ENCODE measurements at regions not wholly inside any gene's neighbourhood (a gene's known extent, or its start where the extent isn't known, plus 50 kb on each side); places are given as distances from the start of the nearest gene placed in this dataset.

DNA sequence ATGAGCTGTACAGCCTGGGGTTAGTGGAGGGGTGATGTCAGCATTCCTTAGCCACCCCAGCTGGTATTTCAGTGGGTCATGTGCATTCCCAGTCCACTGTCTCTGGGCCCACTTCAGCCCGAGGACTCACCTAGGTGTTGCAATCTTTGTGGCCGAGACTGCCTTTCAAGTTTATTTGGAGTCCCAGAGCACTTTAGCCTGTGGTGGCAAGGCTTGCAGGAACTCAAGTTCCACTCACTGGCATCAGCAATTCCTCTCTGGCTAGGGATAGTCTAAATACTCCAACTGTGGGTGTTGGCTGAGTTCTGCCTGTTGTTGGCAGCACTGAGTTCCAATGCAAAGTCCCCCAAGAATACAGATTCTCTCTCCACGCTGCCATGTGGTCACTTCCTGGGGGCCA, 191.6 kb upstream of the PGR start:
- no peak for TF ChIP-seq EZH2phosphoT487 (IDR thresholded peaks at IDR 0.05; ENCODE audit: low read depth)
- TF ChIP-seq, protein P1, sequence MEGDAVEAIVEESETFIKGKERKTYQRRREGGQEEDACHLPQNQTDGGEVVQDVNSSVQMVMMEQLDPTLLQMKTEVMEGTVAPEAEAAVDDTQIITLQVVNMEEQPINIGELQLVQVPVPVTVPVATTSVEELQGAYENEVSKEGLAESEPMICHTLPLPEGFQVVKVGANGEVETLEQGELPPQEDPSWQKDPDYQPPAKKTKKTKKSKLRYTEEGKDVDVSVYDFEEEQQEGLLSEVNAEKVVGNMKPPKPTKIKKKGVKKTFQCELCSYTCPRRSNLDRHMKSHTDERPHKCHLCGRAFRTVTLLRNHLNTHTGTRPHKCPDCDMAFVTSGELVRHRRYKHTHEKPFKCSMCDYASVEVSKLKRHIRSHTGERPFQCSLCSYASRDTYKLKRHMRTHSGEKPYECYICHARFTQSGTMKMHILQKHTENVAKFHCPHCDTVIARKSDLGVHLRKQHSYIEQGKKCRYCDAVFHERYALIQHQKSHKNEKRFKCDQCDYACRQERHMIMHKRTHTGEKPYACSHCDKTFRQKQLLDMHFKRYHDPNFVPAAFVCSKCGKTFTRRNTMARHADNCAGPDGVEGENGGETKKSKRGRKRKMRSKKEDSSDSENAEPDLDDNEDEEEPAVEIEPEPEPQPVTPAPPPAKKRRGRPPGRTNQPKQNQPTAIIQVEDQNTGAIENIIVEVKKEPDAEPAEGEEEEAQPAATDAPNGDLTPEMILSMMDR (IDR thresholded peaks at IDR 0.05; ENCODE audit: low read depth, low read length) = no peak
- H3K4me2 ChIP-seq (ENCODE audit: low read length) = no peak overlapping the region
- H3K9me3 ChIP-seq (ENCODE audit: insufficient read depth, low read length) = no peaks in the 10 kb centered on the region
- H3K36me3 ChIP-seq (replicated peaks; ENCODE audit: low read depth, low read length) = no peaks in the 10 kb centered on the region
- no peaks in the 10 kb centered on the region for H3K79me2 ChIP-seq (ENCODE audit: low read length)
- no peaks in the 10 kb centered on the region for H3K27me3 ChIP-seq (ENCODE audit: low read depth, low read length)
- no peaks in the 10 kb centered on the region for H3K4me1 ChIP-seq (ENCODE audit: low read length)
- no peak overlapping the region for H2AFZ ChIP-seq (ENCODE audit: low read depth, low read length)
- no peaks in the 10 kb centered on the region for H4K20me1 ChIP-seq (ENCODE audit: insufficient read depth, low read length)
- H3K4me3 ChIP-seq (ENCODE audit: low read length) = no peak overlapping the region
- H3K9ac ChIP-seq (ENCODE audit: low read length) = no peak overlapping the region
- no peak overlapping the region for H3K27ac ChIP-seq (ENCODE audit: low read length)

DNA sequence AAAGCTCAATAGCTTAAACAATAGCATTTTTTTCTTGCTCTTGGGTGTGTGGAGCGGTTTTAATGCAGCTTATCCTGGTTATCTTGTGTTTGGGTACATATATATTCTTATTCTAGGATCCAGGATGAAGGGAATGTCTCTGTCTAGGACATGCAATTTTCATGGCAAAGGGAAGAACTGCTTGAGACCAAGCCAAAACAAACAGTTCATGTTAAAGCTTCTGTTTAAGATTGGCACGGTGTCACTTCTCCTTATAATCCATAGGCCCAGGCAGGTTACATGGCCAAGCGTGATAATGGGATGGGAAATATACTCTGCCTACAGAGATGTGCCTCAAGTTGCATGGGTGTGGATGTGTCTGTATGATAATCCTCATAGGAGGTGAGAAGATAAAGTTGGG, 177.1 kb upstream of the PGR start:
- no peaks in the 10 kb centered on the region for H4K20me1 ChIP-seq (ENCODE audit: insufficient read depth, low read length)
- no peaks in the 10 kb centered on the region for H3K9me3 ChIP-seq (ENCODE audit: insufficient read depth, low read length)
- H3K36me3 ChIP-seq (replicated peaks; ENCODE audit: low read depth, low read length) = no peaks in the 10 kb centered on the region
- no peak for TF ChIP-seq EZH2phosphoT487 (IDR thresholded peaks at IDR 0.05; ENCODE audit: low read depth)
- TF ChIP-seq, protein P1 (IDR thresholded peaks at IDR 0.05; ENCODE audit: low read depth, low read length) = no peak
- no peaks in the 10 kb centered on the region for H3K79me2 ChIP-seq (ENCODE audit: low read length)
- no peak overlapping the region for H3K9ac ChIP-seq (ENCODE audit: low read length)
- no peak overlapping the region for H3K4me2 ChIP-seq (ENCODE audit: low read length)
- no peaks in the 10 kb centered on the region for H3K27me3 ChIP-seq (ENCODE audit: low read depth, low read length)
- no peak overlapping the region for H2AFZ ChIP-seq (ENCODE audit: low read depth, low read length)
- H3K4me3 ChIP-seq (ENCODE audit: low read length) = no peak overlapping the region
- H3K27ac ChIP-seq (ENCODE audit: low read length) = no peak overlapping the region
- no peaks in the 10 kb centered on the region for H3K4me1 ChIP-seq (ENCODE audit: low read length)

DNA sequence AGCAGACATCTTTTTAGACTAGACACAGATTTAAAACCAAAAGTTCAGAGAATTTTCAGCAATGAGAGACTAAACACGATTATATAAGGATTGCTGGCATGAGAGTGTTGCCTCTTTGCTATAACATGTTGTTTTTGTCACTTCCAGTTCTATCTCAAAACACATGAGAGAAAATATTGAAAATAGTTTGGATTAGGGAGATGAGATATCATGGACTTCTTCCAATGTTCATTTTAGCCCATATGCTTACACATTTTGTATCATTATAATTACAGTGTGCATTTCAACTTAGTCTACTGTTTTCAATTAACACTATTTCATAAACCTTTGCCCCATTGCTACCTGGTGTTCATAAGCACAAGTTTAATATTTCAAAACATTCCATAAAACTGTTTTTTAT, 175.9 kb upstream of the PGR start:
- H4K20me1 ChIP-seq (ENCODE audit: insufficient read depth, low read length) = no peaks in the 10 kb centered on the region
- no peak overlapping the region for H3K4me3 ChIP-seq (ENCODE audit: low read length)
- H3K9ac ChIP-seq (ENCODE audit: low read length) = no peak overlapping the region
- no peaks in the 10 kb centered on the region for H3K27me3 ChIP-seq (ENCODE audit: low read depth, low read length)
- no peak overlapping the region for H3K27ac ChIP-seq (ENCODE audit: low read length)
- no peak overlapping the region for H2AFZ ChIP-seq (ENCODE audit: low read depth, low read length)
- H3K79me2 ChIP-seq (ENCODE audit: low read length) = no peaks in the 10 kb centered on the region
- H3K4me2 ChIP-seq (ENCODE audit: low read length) = no peak overlapping the region
- TF ChIP-seq, protein P1 (IDR thresholded peaks at IDR 0.05; ENCODE audit: low read depth, low read length) = no peak
- no peak for TF ChIP-seq EZH2phosphoT487 (IDR thresholded peaks at IDR 0.05; ENCODE audit: low read depth)
- no peaks in the 10 kb centered on the region for H3K36me3 ChIP-seq (replicated peaks; ENCODE audit: low read depth, low read length)
- H3K9me3 ChIP-seq (ENCODE audit: insufficient read depth, low read length) = no peaks in the 10 kb centered on the region
- no peaks in the 10 kb centered on the region for H3K4me1 ChIP-seq (ENCODE audit: low read length)

GRCh38 chr11:101299210-101299609, 169.6 kb upstream of the PGR start:
- no peaks in the 10 kb centered on the region for H3K4me1 ChIP-seq (ENCODE audit: low read length)
- TF ChIP-seq EZH2phosphoT487 (IDR thresholded peaks at IDR 0.05; ENCODE audit: low read depth) = no peak
- TF ChIP-seq, protein P1 (IDR thresholded peaks at IDR 0.05; ENCODE audit: low read depth, low read length) = no peak
- no peaks in the 10 kb centered on the region for H3K79me2 ChIP-seq (ENCODE audit: low read length)
- H4K20me1 ChIP-seq (ENCODE audit: insufficient read depth, low read length) = no peaks in the 10 kb centered on the region
- H2AFZ ChIP-seq (ENCODE audit: low read depth, low read length) = no peak overlapping the region
- H3K9ac ChIP-seq (ENCODE audit: low read length) = no peak overlapping the region
- no peaks in the 10 kb centered on the region for H3K27me3 ChIP-seq (ENCODE audit: low read depth, low read length)
- H3K9me3 ChIP-seq (ENCODE audit: insufficient read depth, low read length) = no peaks in the 10 kb centered on the region
- no peak overlapping the region for H3K4me2 ChIP-seq (ENCODE audit: low read length)
- H3K27ac ChIP-seq (ENCODE audit: low read length) = no peak overlapping the region
- H3K4me3 ChIP-seq (ENCODE audit: low read length) = no peak overlapping the region
- no peaks in the 10 kb centered on the region for H3K36me3 ChIP-seq (replicated peaks; ENCODE audit: low read depth, low read length)
